Motor neuron (in vitro differentiated cells): ENCODE measurements at regions not wholly inside any gene's neighbourhood (a gene's known extent, or its start where the extent isn't known, plus 50 kb on each side); places are given as distances from the start of the nearest gene placed in this dataset.
"Not testable (repeated sequence)": the region's sequence is repeated elsewhere in the genome, so short reads cannot be mapped to it uniquely, and the experiment has no call there.

Experiments used
- ATAC-seq, 8 experiments: fragments of 200-7000 bp; cut with Tn5 transposase; replicated peaks in 6 of 8; 2 replicates each; pipeline ENCODE4 v1.8.0; 2021; ENCODE audit warnings: mild to moderate bottlenecking in 8 of 8, moderate library complexity in 8 of 8
- H3K27ac ChIP-seq, 2 donors: fragments of 250-450 bp; sonication (Bioruptor Pico); 2 replicates each; pipeline ENCODE4 v1.9.0; 2021; ENCODE audit warnings: antibody characterized with exemption in 2 of 2, mild to moderate bottlenecking in 2 of 2, moderate library complexity in 1 of 2
- H3K4me1 ChIP-seq, 2 donors: fragments of 250-450 bp; sonication (Bioruptor Pico); replicated peaks in 1 of 2; 2 replicates each; pipeline ENCODE4 v1.6.1; 2021; ENCODE audit warnings: antibody characterized with exemption in 2 of 2, mild to moderate bottlenecking in 2 of 2, moderate library complexity in 1 of 2
- H3K4me3 ChIP-seq, 5 donors: fragments of 250-450 bp; sonication (Bioruptor Pico); 2 replicates each; pipeline ENCODE4 v1.9.0; 2021; ENCODE audit warnings: antibody characterized with exemption in 5 of 5, mild to moderate bottlenecking in 5 of 5, moderate library complexity in 4 of 5
- WGBS, 10 experiments: fragments of 450-650 bp; shearing (Covaris generic); methylation state at CpG; one replicate each; pipeline ENCODE4 v1.0.0; 2022; 5-methylcytosine and 5-hydroxymethylcytosine counted together
- in situ Hi-C, 9 experiments: fragments of 400-800 bp; cut with MboI; loops; one replicate each; pipeline ENCODE4 v1.15.0; 2021; ENCODE audit warnings: low sequenced_read_pairs in 9 of 9, low pct_unique_long_range_greater_than_20kb in 2 of 9; ENCODE audit not compliant: unreplicated experiment in 9 of 9

DNA sequence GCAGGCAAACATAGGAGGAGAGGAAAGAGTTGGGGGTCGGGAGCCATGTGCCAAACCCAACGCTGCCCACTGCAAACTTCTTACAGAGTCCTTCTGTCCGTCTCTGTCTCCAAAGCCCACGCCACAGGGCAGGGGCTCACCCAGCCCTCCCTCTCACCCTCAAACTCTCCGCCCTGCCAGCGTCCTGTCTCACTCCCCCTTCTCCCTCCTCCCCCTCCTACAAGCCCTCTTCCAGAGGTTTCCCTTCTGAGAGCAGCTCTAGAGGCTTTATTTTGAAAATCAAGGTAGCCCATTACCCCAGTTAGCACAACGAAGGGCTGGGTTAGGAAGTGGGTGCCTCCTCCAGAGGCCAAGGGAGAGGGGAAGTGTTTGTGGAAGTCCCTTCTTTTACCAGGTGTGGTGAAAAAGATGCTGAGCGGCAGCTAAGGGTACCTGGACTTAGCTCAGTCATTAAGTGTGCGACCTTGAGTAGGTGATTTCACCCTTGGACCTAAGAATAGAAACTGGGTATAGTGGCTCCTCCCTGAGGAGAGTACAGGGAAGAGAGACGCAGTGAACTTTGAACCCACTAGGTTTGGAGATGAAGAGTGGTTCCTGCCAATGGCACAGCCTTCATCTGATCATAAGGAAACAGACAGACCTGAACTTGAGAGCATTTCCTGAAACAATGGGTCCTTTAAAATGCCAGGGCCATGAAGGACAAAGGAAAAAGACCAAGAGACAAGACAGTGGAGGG lies 123.8 kb downstream of the BANF2 start:
- no peak overlapping the region for H3K4me3 ChIP-seq
- no peaks in the 10 kb centered on the region for H3K4me1 ChIP-seq
- 56 to 100% (median 90%) methylated on average over 1 to 6 of the region's 10 CpGs; no CpG with 5 or more reads in 5 of the 10 experiments for WGBS, 10 experiments
- no peak for ATAC-seq
- in situ Hi-C loops: no loop called here
- no peak overlapping the region for H3K27ac ChIP-seq

DNA sequence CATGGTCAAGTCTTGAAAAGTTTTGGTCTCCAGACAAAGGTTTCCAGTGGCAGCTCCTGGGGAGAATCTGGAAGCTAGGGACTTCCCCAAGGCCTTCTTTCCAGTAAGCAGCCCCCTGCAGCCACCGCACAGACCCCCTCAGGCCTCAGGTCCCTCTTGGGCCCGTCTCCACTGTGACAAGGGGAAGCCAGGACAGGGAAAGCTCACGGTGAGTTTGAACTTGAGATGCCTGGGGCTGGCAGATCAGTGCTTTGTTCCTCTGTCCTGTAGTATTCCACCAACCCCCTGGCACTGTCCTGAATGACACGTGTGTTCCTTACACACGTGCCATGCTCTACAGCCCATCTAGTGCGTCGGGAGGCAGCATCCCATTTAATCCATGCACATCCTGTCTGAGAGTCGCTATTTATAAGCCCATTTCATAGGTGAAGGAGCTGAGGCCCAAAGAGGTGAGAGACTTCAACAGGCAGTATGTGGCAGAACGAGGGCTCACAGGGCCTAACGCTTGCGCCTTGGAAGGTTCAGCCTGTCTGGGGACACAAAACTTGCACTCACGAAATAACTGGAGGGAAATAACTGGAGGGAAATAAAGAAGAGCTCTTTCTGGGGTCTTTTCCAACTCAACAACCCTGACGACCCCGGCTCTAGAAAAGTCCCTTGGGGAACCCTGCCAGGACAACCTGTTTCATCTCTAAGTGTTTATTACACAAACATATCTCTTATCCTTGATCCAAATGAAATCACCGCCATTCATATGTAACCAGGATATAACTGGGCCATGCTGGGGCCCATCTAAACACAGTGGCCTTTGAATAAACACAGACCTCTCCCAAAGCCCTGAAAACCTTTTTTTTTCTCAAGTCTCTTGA lies 123.0 kb downstream of the BANF2 start:
- in situ Hi-C loops: no loop called here
- Histone ChIP-seq H3K4me3 (no peak overlapping the region), H3K4me1 (no peaks in the 10 kb centered on the region), H3K27ac (no peak overlapping the region)
- peak in 1 of 8 experiments; percentile 44 for ATAC-seq
- WGBS, 10 experiments: 25 to 92% (median 80%) methylated on average over 2 to 7 of the region's 15 CpGs; no CpG with 5 or more reads in 2 of the 10 experiments

DNA sequence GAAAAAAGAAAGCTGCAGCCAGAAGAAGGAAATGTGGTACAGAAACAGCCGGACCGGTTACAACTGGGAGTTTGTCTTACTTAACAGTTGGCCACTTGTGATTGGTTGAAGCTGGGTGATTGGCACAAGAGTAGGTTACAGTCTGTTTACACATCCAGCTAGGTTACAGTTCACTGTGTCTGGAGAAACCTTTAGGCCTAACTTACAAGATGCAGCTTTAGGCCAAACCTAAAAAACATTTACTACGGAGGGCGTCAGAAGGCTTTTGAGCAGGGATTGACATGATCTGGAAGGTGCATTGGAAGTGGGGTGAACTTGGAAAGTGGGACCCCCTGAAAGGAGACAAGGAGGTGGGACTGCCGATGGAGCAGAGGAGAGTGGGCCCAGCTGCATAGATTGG lies 122.3 kb downstream of the BANF2 start:
- whole genome bisulfite sequencing, 10 experiments: 0 to 80% (median 55%) methylated on average over 1 to 5 of the region's 5 CpGs
- no peak overlapping the region for H3K4me3 ChIP-seq
- no peak overlapping the region for H3K27ac ChIP-seq
- no peak for ATAC-seq
- H3K4me1 ChIP-seq: no peaks in the 10 kb centered on the region
- in situ Hi-C loops: no loop called here

DNA sequence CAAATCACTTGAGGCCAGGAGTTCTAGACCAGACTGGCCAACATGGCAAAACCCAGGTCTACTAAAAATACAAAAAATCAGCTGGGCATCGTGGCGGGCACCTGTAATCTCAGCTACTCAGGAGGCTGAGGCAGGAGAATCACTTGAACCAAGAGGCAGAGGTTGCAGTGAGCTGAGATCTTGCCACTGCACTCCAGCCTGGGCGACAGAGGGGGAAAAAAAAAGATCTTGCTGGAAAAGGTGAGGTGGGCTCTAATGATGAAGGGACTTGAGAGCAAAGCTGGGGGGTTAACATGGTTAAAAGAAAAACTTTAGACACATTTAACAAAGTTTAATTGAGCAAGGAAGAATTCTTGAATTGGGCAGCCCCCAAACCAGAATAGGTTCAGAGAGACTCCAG lies 121.8 kb downstream of the BANF2 start:
- ATAC-seq, H3K4me1 ChIP-seq, H3K27ac ChIP-seq, H3K4me3 ChIP-seq, in situ Hi-C loops: not testable (repeated sequence)
- WGBS, 10 experiments: 75 to 100% (median 100%) methylated on average over 1 to 3 of the region's 3 CpGs; no CpG with 5 or more reads in 5 of the 10 experiments

DNA sequence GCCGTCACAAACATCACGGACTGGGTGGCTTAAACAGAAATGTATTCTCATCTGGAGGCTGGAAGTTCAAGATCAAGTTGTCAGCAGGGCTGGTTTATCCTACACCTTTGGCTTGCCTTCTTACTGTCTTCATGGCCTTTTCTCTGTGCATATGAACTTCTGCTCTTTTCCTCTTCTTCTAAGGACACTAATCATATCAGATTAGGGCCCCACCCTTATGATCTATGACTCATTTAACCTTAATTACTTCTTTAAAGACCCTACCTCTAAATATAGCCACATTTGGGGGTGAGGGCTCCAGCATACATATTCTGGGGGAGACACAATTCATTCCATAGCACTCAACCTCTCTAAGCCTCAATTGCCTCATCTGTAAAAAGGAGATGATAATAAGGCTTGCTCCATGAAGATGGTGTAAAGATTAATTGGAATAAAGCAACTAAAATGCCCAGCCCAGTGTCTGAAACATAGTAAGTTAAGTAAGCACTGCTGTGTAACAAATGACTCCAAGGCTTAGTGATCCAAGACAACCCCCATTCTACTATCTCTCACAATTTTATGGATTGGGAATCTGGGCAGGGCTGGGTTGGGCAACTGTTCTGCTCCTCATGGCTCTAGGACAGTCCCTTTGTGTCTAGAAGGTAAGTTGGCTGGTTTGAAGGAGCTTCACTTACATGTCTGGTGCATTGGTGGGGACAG lies 119.8 kb downstream of the BANF2 start:
- WGBS, 10 experiments: 61 to 100% (median 80%) methylated on average over 1 to 2 of the region's 2 CpGs; no CpG with 5 or more reads in 6 of the 10 experiments
- H3K4me3 ChIP-seq: no peak overlapping the region
- ATAC-seq: no peak
- in situ Hi-C loops: no loop called here
- H3K27ac ChIP-seq: no peak overlapping the region
- H3K4me1 ChIP-seq: no peaks in the 10 kb centered on the region

DNA sequence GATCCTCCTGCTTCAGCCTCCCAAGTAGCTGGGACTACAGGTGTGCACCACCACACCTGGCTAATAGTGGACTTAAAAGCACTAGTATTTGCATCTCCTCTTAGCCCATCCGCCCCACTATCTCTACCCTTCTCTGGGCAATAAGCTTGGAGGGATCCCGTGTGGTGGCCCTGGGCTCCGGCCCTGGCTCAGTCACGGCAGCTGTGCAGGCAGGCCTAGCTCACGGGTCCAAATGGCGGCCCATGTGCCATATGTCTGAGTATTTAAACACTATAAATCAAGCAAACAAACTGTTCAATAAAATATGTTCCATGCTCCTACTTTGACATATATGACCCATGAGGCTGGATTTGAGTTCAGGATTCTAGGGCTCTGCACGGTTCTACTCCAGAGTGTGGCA lies 118.4 kb downstream of the BANF2 start:
- no peak overlapping the region for H3K4me3 ChIP-seq
- 68 to 100% (median 90%) methylated on average over 1 to 5 of the region's 7 CpGs; no CpG with 5 or more reads in 5 of the 10 experiments for WGBS, 10 experiments
- no peaks in the 10 kb centered on the region for H3K4me1 ChIP-seq
- H3K27ac ChIP-seq: no peak overlapping the region
- no peak for ATAC-seq
- in situ Hi-C loops: no loop called here

DNA sequence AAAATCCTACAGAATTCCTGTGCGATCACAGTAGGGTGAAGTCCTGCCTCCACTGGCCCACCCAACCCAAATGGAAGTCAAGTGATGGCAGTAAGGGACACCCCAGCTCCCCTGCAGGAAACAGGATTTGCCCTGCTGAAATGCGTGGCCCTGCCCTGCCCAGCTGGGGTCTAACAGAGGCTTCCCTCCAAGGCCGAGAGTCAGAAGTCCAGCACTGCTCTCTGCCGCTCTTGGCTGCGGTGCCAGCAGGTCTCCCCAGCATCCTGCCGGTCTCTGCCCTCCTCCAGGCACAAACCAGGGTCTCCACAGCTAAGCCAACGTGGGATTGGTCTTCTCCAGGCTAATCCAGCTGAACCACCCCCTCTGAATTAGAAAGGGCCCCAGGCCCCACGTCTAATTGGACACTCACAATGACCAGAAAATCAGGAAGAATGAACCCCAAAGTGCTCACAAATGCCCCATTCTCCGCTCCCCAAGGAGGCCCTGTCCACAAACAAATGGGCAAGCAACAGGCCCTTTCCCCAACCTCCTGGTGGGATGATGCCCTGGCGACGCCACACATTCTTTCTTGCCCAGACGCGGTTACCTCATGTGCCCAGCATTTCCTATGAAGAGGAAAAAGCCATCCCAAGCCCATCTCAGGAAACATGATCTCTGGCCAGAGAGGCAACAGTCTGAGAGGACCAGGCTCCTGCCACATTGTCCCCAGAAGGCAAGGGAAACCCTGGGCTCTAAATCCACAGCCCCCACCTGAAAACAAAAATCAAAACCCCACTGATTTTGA lies 117.2 kb downstream of the BANF2 start:
- Histone ChIP-seq H3K4me1 (no peaks in the 10 kb centered on the region), H3K4me3 (no peak overlapping the region), H3K27ac (no peak overlapping the region)
- in situ Hi-C loops: no loop called here
- WGBS, 10 experiments: 40 to 100% (median 78%) methylated on average over 1 to 10 of the region's 13 CpGs; no CpG with 5 or more reads in 5 of the 10 experiments
- ATAC-seq: no peak

DNA sequence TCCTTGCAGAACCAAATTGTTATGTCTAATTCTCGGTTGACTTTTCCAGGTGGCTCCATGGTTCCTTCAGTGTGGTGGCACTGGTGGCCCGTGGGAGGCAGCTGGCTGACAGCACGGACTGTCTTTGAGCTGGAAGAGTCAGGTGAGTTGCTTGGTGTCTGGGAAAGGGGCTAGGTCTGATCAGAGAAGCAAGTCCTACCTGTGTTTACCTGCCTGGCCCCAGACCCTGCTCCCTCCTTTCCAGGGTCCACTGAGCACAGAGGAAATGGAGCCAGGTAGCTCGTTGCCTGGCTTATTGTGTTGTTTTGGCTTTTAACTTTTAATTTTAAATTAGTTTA lies 111.8 kb downstream of the BANF2 start:
- 60 to 100% (median 75%) methylated on average over 1 to 3 of the region's 4 CpGs; no CpG with 5 or more reads in 3 of the 10 experiments for WGBS, 10 experiments
- in situ Hi-C loops: no loop called here
- Histone ChIP-seq H3K27ac (no peak overlapping the region), H3K4me3 (no peak overlapping the region), H3K4me1 (peaks cover 0 to 8% of the 10 kb centered on the region in 2 donors)
- ATAC-seq: no peak

DNA sequence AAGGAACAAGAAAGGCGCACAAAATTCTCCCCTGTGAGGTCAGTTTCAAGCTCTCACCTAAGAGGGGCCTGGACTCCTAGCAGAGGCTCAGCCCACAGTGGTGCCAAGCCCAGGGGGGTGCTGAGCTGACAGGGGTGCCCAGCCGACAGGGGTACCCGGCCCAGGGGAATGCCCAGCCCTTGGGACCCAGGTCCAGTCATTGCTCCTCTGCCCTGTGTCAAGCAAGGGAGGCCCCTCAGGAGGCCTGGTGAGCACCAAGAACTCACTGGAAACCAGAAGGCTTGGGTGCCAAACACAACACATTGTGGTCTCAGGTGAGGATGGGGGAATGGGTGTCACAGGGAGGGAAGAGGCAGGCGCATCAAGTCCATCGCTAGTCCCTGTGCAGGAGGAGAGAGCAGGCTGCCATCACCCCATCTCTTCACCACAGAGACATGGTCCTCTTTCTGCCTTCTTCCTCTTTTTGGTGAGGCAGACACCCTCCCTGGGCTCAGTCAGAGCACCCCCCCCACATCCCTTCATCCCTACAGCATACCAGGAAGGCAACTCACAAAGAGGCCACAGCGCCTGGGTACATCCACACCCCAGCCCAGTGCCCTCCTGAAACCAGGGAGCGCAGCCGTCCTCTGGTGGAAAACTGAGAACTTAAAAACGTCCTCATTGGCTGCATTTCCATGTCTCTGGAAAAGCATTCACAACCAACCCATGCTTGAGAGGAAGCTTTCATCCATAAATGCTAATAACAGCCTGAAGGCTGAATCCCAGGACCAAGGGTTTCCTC lies 111.3 kb downstream of the BANF2 start:
- WGBS, 10 experiments: 60 to 100% (median 92%) methylated on average over 1 to 5 of the region's 9 CpGs; no CpG with 5 or more reads in 2 of the 10 experiments
- ATAC-seq: peak in 1 of 8 experiments; percentile 54
- in situ Hi-C loops: no loop called here
- H3K4me1 ChIP-seq: peaks cover 0 to 8% of the 10 kb centered on the region in 2 donors
- H3K27ac ChIP-seq: no peak overlapping the region
- no peak overlapping the region for H3K4me3 ChIP-seq

DNA sequence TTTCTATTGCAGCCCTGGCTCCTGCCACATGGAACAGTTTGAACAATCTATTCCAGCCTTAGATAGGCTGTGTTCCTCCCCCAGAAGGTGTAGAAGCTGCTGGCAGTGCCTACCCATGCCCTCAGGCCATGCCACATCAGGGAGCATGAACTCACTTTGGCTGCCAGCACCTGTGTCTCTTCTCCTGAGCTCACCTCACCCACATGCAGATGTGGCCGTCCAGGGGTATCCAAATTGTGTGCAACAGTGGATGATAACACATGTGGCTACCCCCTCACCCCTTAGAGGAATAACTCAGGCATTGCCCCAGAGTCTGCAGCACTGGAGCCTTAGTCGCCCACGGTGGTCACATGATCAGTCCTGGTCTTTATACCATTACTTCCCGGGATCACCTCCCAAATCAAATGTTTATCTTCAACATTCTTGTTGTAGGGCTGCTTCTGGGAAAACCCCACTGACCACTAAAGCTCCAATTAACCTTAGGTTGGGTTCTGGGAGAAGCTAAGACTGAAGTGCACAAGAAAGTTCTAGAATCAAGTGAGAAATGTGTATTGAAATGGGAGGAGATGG lies 110.4 kb downstream of the BANF2 start:
- 67 to 100% (median 100%) methylated on average over 1 to 3 of the region's 4 CpGs; no CpG with 5 or more reads in 7 of the 10 experiments for WGBS, 10 experiments
- ATAC-seq: no peak
- no peak overlapping the region for H3K27ac ChIP-seq
- peaks cover 0 to 8% of the 10 kb centered on the region in 2 donors for H3K4me1 ChIP-seq
- no peak overlapping the region for H3K4me3 ChIP-seq
- in situ Hi-C loops: no loop called here

DNA sequence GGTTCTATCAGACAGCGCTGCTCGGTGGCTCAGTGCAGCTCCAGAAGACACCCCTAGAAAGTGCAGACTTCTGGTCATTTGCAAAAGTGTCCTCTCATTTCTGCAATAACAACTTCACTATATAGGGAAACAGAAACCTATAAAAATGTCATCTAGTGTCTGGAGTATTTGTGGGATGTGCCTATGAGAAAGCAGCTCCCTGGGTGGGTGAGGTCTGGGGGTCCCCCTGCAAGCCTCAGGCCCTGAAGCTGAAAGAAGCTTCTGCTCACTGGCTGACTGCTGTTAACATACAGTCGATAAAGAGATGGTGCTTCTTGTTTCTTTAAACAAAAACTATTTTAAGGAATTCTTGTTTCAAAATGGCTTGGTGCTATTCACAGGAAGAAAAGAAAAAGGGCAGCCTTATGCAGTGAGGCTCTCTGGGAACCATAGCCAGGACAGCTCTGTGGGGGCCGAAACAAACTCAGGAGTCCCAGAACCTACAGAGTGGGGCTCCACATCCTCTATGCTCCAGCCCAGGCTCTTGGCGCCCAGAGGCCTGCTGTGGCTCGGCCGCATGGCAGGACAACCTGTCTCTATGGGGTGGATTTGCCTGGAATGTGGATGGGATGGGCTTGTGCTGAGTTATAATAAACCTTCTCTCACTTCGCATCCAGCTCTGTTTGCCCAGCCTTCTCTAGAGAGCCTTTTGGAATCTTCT lies 109.7 kb downstream of the BANF2 start:
- no peak overlapping the region for H3K27ac ChIP-seq

More for the DNA sequence above, 109.7 kb downstream of the BANF2 start:
- in situ Hi-C loops: no loop called here
- H3K4me3 ChIP-seq: no peak overlapping the region
- WGBS, 10 experiments: 0 to 93% (median 79%) methylated on average over 1 to 8 of the region's 8 CpGs; no CpG with 5 or more reads in 2 of the 10 experiments
- peaks cover 0 to 8% of the 10 kb centered on the region in 2 donors for H3K4me1 ChIP-seq
- ATAC-seq: peak in 2 of 8 experiments; percentile 7 to 72
